ENCODE measurements at regions not wholly inside any gene's neighbourhood (a gene's known extent, or its start where the extent isn't known, plus 50 kb on each side); places are given as distances from the start of the nearest gene placed in this dataset.
"Not testable (repeated sequence)": the region's sequence is repeated elsewhere in the genome, so short reads cannot be mapped to it uniquely, and the experiment has no call there.

DNA sequence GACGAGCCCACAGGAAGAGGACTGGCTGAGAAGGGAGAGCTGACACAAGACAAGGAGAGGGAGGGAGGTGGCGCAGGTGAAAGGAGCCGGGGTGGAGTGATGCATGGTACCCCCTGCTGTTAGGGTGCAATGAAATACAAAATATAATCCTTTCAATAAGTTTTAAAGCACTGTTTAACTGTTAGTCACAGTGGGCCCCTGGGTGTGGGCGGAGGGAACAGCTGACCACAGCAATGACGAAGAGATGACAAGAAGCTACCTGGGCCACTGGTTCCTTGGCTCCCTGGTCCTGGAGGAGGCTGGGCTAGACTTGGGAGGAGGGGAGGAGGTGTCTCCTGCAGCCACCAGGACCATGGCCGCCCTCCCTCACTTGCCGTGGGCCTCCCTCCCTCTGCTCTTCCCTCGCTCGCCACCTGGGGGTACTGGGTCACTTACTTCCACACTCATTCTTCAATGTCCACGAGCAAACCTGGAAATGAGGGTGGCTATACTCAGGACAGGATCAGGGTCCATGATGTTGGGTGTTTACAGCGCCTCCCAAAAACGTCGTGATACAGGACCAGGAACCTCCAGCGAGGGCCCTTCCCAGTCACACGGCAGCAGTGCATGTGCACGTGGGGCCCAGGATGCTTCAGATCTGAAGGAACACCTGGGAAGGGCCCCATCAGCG, 196.1 kb downstream of the ANKRD30B start:
- in situ Hi-C loops (cut with MboI; ENCODE audit: low sequenced_read_pairs, unreplicated experiment): no loop called here
- no peak for DNase-seq (ENCODE audit: low spot score)
- no peak for TF ChIP-seq CTCF (IDR thresholded peaks at IDR 0.05; ENCODE audit: borderline replicate concordance, control extremely low read depth, extremely low read depth, insufficient read depth, missing control alignments)

GRCh38 chr18:14944838-14945237, 196.9 kb downstream of the ANKRD30B start:
- in situ Hi-C loops (cut with MboI; ENCODE audit: low sequenced_read_pairs, unreplicated experiment): no loop called here
- DNase-seq (ENCODE audit: low spot score): no peak
- no peak for TF ChIP-seq CTCF (IDR thresholded peaks at IDR 0.05; ENCODE audit: borderline replicate concordance, control extremely low read depth, extremely low read depth, insufficient read depth, missing control alignments)

DNA sequence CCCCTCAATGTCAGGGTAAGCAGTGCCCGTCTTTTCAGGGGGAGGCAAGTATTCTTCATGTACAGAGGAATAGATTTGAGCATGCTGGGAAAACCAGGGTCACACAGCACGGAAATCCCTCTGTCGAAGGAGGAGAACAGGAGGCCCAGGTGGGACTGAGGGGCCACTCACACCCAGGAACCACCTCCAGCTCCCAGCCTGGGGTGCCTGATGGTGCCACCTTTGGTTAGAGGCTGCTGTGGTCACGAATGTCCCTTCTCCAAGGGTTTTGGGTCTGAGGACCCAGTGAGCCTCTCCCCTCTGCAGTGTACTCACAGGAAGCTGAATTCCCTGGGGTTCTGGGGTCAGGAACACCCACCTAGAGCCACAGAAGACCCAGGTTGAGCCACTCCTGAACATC, 197.3 kb downstream of the ANKRD30B start:
- in situ Hi-C loops (cut with MboI; ENCODE audit: low sequenced_read_pairs, unreplicated experiment): no loop called here
- TF ChIP-seq CTCF (IDR thresholded peaks at IDR 0.05; ENCODE audit: borderline replicate concordance, control extremely low read depth, extremely low read depth, insufficient read depth, missing control alignments): no peak
- no peak for DNase-seq (ENCODE audit: low spot score)

- in situ Hi-C loops (cut with MboI; ENCODE audit: low sequenced_read_pairs, unreplicated experiment): no loop called here
- DNase-seq (ENCODE audit: low spot score): no peak
- TF ChIP-seq CTCF (IDR thresholded peaks at IDR 0.05; ENCODE audit: borderline replicate concordance, control extremely low read depth, extremely low read depth, insufficient read depth, missing control alignments): no peak
Measured at GRCh38 chr18:14945984-14946383, 198.0 kb downstream of the ANKRD30B start.

- DNase-seq (ENCODE audit: low spot score); in situ Hi-C loops (cut with MboI; ENCODE audit: low sequenced_read_pairs, unreplicated experiment): not testable (repeated sequence)
Measured at GRCh38 chr18:14946741-14947470, 198.9 kb downstream of the ANKRD30B start.

- no peak for TF ChIP-seq CTCF (IDR thresholded peaks at IDR 0.05; ENCODE audit: borderline replicate concordance, control extremely low read depth, extremely low read depth, insufficient read depth, missing control alignments)
- no peak for DNase-seq (ENCODE audit: low spot score)
- in situ Hi-C loops (cut with MboI; ENCODE audit: low sequenced_read_pairs, unreplicated experiment): no loop called here
Measured at GRCh38 chr18:14947482-14948162, 199.7 kb downstream of the ANKRD30B start.

DNA sequence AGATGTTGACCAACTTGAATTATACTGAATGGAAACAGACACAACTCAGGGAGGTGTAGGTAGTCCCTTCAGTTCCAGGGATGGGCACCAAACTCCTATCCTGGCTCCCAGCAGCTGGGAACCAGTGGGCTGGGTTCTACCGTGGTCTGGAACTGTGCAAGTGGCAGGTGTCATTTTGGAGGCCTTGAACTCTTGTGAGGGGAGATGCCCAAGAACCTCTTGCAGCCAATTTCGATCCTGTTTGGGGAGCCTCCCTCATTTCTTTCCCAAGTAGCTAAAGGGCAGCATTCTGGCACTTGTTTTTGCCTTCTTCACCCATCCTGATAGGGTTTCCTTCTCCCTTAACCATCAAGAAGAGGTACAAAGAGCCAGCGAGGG, 200.2 kb downstream of the ANKRD30B start:
- no peak for DNase-seq (ENCODE audit: low spot score)
- TF ChIP-seq CTCF (IDR thresholded peaks at IDR 0.05; ENCODE audit: borderline replicate concordance, control extremely low read depth, extremely low read depth, insufficient read depth, missing control alignments): no peak
- in situ Hi-C loops (cut with MboI; ENCODE audit: low sequenced_read_pairs, unreplicated experiment): no loop called here
